HFFc6 (cell line): ENCODE measurements at regions not wholly inside any gene's neighbourhood (a gene's known extent, or its start where the extent isn't known, plus 50 kb on each side); places are given as distances from the start of the nearest gene placed in this dataset.

ENCODE experiments used
- DNase-seq: peaks from one replicate; pipeline ENCODE4 v3.0.0-alpha.2; 2018
- H3K27ac Mint-ChIP-seq: 2 replicates; pipeline ENCODE4 v1.8.0; 2020; ENCODE audit warnings: mild to moderate bottlenecking, mixed read lengths
- H3K27me3 Mint-ChIP-seq: 2 replicates; pipeline ENCODE4 v1.8.0; 2021; ENCODE audit warnings: mild to moderate bottlenecking, moderate library complexity, mixed read lengths; ENCODE audit not compliant: insufficient read depth
- H3K36me3 Mint-ChIP-seq: 2 replicates; pipeline ENCODE4 v1.8.0; 2021; ENCODE audit warnings: low read depth, mixed read lengths
- H3K4me1 Mint-ChIP-seq: 2 replicates; pipeline ENCODE4 v1.8.0; 2020; ENCODE audit warnings: low read depth, mixed read lengths
- H3K4me3 Mint-ChIP-seq: 2 replicates; pipeline ENCODE4 v1.8.0; 2020; ENCODE audit warnings: mild to moderate bottlenecking, moderate library complexity, mixed read lengths
- H3K9me3 Mint-ChIP-seq: 2 replicates; pipeline ENCODE4 v1.8.0; 2020; ENCODE audit warnings: mild to moderate bottlenecking, mixed read lengths
- TF ChIP-seq, protein P1 (sequence below): fragments of 200-600 bp; sonication (generic); IDR thresholded peaks from 2 replicates; pipeline ENCODE4 v1.5.0; 2021; ENCODE audit warnings: antibody characterized with exemption, mild to moderate bottlenecking

GRCh38 chr13:109361562-109362289, 424.7 kb downstream of the IRS2 start:
- TF ChIP-seq, protein P1, sequence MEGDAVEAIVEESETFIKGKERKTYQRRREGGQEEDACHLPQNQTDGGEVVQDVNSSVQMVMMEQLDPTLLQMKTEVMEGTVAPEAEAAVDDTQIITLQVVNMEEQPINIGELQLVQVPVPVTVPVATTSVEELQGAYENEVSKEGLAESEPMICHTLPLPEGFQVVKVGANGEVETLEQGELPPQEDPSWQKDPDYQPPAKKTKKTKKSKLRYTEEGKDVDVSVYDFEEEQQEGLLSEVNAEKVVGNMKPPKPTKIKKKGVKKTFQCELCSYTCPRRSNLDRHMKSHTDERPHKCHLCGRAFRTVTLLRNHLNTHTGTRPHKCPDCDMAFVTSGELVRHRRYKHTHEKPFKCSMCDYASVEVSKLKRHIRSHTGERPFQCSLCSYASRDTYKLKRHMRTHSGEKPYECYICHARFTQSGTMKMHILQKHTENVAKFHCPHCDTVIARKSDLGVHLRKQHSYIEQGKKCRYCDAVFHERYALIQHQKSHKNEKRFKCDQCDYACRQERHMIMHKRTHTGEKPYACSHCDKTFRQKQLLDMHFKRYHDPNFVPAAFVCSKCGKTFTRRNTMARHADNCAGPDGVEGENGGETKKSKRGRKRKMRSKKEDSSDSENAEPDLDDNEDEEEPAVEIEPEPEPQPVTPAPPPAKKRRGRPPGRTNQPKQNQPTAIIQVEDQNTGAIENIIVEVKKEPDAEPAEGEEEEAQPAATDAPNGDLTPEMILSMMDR, result no peak
- Mint-ChIP-seq H3K9me3 (no peaks in the 10 kb centered on the region; the same call in 1 of the 2 replicates), H3K27ac (no peak overlapping the region), H3K4me3 (no peak overlapping the region), H3K27me3 (no peaks in the 10 kb centered on the region; the same call in 1 of the 2 replicates), H3K4me1 (no peaks in the 10 kb centered on the region), H3K36me3 (no peaks in the 10 kb centered on the region)
- no peak for DNase-seq

GRCh38 chr13:109357751-109358471, 428.5 kb downstream of the IRS2 start:
- DNase-seq, result no peak
- no peak overlapping the region for H3K27ac Mint-ChIP-seq
- no peaks in the 10 kb centered on the region; the same call in 1 of the 2 replicates for H3K27me3 Mint-ChIP-seq
- TF ChIP-seq, protein P1, result no peak
- no peaks in the 10 kb centered on the region for H3K36me3 Mint-ChIP-seq
- no peaks in the 10 kb centered on the region for H3K9me3 Mint-ChIP-seq
- H3K4me3 Mint-ChIP-seq, result no peak overlapping the region
- H3K4me1 Mint-ChIP-seq, result no peaks in the 10 kb centered on the region

DNA sequence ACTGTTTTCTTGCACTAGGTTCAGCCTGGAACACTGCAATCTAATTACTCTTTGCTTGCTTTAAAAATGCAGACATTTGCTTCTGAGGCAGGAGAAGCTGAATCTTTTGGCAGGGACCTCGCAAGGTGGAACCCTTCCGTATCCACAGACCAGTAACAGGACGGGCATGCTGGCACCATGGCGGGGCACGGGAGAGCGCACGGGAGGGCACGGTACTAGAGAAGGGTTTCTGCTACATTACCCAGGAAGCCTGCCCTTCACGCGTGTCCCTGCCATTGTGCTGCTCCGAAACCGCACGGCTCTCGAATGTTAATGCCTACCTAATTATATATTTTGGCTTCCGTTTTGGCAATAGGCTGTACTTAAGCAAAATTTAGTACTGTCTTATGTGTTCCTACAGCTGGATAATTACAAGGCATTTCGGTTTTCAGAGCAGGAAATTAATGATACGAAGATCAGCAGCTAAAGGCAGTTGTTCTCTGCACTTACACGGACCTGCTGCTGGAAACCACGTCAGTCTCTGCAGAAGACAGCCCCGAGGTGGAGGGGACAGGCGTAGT, 430.4 kb downstream of the IRS2 start:
- H3K27me3 Mint-ChIP-seq, result no peaks in the 10 kb centered on the region
- no peak overlapping the region for H3K27ac Mint-ChIP-seq
- no peak overlapping the region for H3K4me3 Mint-ChIP-seq
- H3K9me3 Mint-ChIP-seq, result no peaks in the 10 kb centered on the region
- no peaks in the 10 kb centered on the region for H3K36me3 Mint-ChIP-seq
- no peaks in the 10 kb centered on the region for H3K4me1 Mint-ChIP-seq
- no peak for DNase-seq
- TF ChIP-seq, protein P1, result no peak

- Mint-ChIP-seq H3K27ac (no peak overlapping the region), H3K4me1 (no peaks in the 10 kb centered on the region), H3K27me3 (no peaks in the 10 kb centered on the region), H3K4me3 (no peak overlapping the region), H3K9me3 (no peaks in the 10 kb centered on the region), H3K36me3 (no peaks in the 10 kb centered on the region)
- TF ChIP-seq, protein P1, result no peak
- no peak for DNase-seq
Measured at GRCh38 chr13:109355166-109355565, 431.2 kb downstream of the IRS2 start.

DNA sequence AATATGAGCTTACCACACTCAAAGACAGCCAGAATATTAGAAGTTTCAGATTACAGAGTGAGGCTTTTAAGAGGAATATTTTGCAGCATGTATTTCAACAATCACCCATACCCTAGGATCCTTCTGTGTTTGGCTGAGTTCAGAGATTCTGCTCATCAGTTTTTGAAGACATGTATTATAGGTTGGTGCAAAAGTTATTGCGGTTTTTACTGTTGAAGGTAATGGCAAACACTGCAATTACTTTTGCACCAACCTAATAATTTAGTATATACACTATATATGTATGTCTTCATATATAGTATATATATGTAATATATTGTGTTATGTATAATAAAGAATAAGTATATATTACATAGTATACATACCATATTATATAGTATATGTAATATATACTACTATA, 435.1 kb downstream of the IRS2 start:
- Mint-ChIP-seq H3K27ac (no peak overlapping the region), H3K4me3 (no peak overlapping the region), H3K9me3 (no peaks in the 10 kb centered on the region), H3K4me1 (peaks cover 34% of the 10 kb centered on the region), H3K27me3 (no peaks in the 10 kb centered on the region), H3K36me3 (no peaks in the 10 kb centered on the region)
- no peak for DNase-seq
- TF ChIP-seq, protein P1, result no peak
